ENCODE measurements at regions not wholly inside any gene's neighbourhood (a gene's known extent, or its start where the extent isn't known, plus 50 kb on each side); places are given as distances from the start of the nearest gene placed in this dataset.
"Not testable (repeated sequence)": the region's sequence is repeated elsewhere in the genome, so short reads cannot be mapped to it uniquely, and the experiment has no call there.

- H3K4me1 ChIP-seq; H3K36me3 ChIP-seq; H3K27me3 ChIP-seq; H3K9me3 ChIP-seq; DNase-seq (ENCODE audit: low spot score); H3K27ac ChIP-seq: not testable (repeated sequence)
- peak overlapping the region in 1 of 2 donors; percentile 21 for H3K4me3 ChIP-seq
These were observed 547.2 kb downstream of the FAM72C start for GRCh38 chr1:143424491-143425032.

GRCh38 chr1:143423832-143424231 lies 548.0 kb downstream of the FAM72C start:
- H3K27ac ChIP-seq; H3K27me3 ChIP-seq; H3K36me3 ChIP-seq; H3K4me1 ChIP-seq; DNase-seq (ENCODE audit: low spot score); H3K9me3 ChIP-seq: not testable (repeated sequence)
- H3K4me3 ChIP-seq, result peak overlapping the region in 1 of 2 donors; percentile 19

DNA sequence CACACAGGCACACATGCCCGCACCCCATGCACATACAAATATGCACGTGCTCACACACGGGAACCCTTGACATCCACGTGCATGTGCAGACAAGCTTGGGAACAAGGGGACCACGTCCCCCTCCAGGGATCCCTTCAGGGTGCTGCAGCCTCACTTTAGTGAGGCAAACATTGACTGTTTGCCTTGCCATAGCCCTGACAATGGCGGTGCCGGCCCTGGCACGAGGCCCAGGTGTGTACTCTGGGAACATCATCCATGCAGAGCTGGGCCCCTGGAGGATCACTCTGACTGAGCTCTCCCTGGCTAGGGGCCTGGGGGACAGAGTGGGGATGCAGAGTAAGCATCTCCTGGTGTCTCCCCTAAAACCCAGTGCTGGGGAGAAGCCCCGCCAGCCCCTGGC lies 550.5 kb downstream of the FAM72C start:
- not testable (repeated sequence) for H3K4me1 ChIP-seq; H3K36me3 ChIP-seq; H3K27me3 ChIP-seq; H3K4me3 ChIP-seq; H3K9me3 ChIP-seq; DNase-seq (ENCODE audit: low spot score); H3K27ac ChIP-seq

All from right atrium auricular region (tissue), 2 donors.